ENCODE measurements at regions not wholly inside any gene's neighbourhood (a gene's known extent, or its start where the extent isn't known, plus 50 kb on each side); places are given as distances from the start of the nearest gene placed in this dataset.

DNA sequence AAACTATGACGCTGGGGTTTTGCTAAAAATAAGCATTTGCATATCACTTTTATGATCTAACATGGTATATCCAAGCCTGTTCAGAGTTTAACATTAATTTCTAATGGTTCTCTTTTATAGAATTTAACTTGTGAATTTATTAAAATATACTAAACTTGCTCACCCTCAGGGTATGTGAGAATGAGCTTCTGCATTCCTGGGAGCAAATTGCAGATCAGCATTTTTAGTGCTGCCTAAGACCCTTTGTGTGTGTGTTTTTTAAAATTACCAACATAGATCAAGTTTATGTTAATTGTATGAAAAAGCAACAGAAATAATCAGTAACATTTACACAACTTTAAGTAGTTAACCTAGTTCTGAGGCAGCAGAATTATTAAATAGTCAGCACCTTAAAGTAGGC lies 218.0 kb upstream of the AGA start:
- TF ChIP-seq, protein P1, sequence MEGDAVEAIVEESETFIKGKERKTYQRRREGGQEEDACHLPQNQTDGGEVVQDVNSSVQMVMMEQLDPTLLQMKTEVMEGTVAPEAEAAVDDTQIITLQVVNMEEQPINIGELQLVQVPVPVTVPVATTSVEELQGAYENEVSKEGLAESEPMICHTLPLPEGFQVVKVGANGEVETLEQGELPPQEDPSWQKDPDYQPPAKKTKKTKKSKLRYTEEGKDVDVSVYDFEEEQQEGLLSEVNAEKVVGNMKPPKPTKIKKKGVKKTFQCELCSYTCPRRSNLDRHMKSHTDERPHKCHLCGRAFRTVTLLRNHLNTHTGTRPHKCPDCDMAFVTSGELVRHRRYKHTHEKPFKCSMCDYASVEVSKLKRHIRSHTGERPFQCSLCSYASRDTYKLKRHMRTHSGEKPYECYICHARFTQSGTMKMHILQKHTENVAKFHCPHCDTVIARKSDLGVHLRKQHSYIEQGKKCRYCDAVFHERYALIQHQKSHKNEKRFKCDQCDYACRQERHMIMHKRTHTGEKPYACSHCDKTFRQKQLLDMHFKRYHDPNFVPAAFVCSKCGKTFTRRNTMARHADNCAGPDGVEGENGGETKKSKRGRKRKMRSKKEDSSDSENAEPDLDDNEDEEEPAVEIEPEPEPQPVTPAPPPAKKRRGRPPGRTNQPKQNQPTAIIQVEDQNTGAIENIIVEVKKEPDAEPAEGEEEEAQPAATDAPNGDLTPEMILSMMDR (IDR thresholded peaks at IDR 0.05), result no peak
- no peaks in the 10 kb centered on the region for H3K9me3 ChIP-seq
- H3K4me3 ChIP-seq (ENCODE audit: low read depth in 1 of 2, low read length in 1 of 2), result no peak overlapping the region
- no peak overlapping the region for H3K27ac ChIP-seq
- no peaks in the 10 kb centered on the region for H3K4me1 ChIP-seq (ENCODE audit: control insufficient read depth in 1 of 2, insufficient read depth in 1 of 2, low read depth in 1 of 2, low read length in 1 of 2)
- H3K36me3 ChIP-seq, result no peaks in the 10 kb centered on the region
- no peaks in the 10 kb centered on the region for H3K27me3 ChIP-seq

DNA sequence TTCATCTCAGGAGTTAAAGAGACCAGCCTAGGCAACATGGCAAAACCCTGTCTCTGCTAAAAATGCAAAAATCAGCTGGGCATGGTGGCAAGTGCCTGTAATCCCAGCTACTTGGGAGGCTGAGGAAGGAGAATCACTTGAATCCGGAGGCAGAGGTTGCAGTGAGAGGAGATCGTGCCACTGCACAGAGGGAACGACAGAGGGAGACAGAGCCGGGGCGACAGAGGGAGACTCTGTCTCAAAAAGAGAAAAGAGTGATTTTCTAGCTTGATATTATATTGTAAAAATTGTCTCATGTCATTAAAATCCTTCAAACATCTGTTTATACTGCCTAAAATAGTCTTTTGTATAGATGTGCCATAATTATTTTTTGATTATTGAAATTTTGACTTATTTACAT lies 225.4 kb upstream of the AGA start:
- no peaks in the 10 kb centered on the region for H3K27me3 ChIP-seq
- no peaks in the 10 kb centered on the region for H3K4me1 ChIP-seq (ENCODE audit: control insufficient read depth in 1 of 2, insufficient read depth in 1 of 2, low read depth in 1 of 2, low read length in 1 of 2)
- TF ChIP-seq, protein P1 (IDR thresholded peaks at IDR 0.05), result no peak
- no peaks in the 10 kb centered on the region for H3K36me3 ChIP-seq
- no peaks in the 10 kb centered on the region for H3K9me3 ChIP-seq
- no peak overlapping the region for H3K27ac ChIP-seq
- no peak overlapping the region for H3K4me3 ChIP-seq (ENCODE audit: low read depth in 1 of 2, low read length in 1 of 2)

DNA sequence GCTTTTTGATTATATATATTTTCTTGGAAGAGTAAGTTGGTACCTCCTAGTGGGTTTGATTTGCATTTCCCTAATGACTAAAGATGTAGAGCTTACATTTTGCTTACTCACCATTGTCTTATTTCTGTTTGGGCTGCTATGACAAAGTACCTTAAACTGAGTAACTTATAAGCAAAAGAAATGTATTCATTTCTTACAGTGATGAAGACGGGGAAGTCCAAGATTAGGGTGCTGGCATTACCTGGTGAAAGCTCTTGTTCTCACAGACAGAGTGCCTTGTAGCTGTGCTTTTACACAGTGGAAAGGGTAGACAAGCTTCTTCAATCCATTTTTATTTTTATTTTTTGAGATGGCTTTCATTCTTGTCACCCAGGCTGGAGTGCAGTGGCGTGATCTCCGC lies 229.2 kb upstream of the AGA start:
- TF ChIP-seq, protein P1 (IDR thresholded peaks at IDR 0.05), result no peak
- no peak overlapping the region for H3K4me3 ChIP-seq (ENCODE audit: low read depth in 1 of 2, low read length in 1 of 2)

DNA sequence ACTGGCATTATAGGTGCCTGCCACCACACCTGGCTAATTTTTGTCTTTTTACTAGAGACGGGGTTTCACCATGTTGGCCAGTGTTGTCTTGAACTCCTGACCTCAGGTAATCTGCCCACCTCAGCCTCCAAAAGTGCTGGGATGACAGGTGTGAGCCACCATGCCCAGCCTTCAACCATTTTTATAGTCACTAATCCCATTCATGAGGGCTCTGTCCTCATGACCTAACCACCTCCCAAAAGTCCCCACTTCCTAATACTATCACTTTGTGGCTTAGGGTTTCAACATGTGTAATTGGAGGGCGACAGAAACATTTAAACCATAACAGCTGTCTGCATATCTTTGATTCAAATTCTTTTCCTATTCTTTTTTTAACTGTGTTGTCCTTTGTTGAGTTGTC lies 229.6 kb upstream of the AGA start:
- no peak overlapping the region for H3K4me3 ChIP-seq (ENCODE audit: low read depth in 1 of 2, low read length in 1 of 2)
- no peaks in the 10 kb centered on the region for H3K27me3 ChIP-seq
- no peaks in the 10 kb centered on the region for H3K9me3 ChIP-seq
- H3K36me3 ChIP-seq, result no peaks in the 10 kb centered on the region
- H3K27ac ChIP-seq, result no peak overlapping the region
- H3K4me1 ChIP-seq (ENCODE audit: control insufficient read depth in 1 of 2, insufficient read depth in 1 of 2, low read depth in 1 of 2, low read length in 1 of 2), result no peaks in the 10 kb centered on the region
- TF ChIP-seq, protein P1 (IDR thresholded peaks at IDR 0.05), result no peak

More for the DNA sequence above, 229.2 kb upstream of the AGA start:
- H3K27ac ChIP-seq, result no peak overlapping the region
- no peaks in the 10 kb centered on the region for H3K27me3 ChIP-seq
- H3K36me3 ChIP-seq, result no peaks in the 10 kb centered on the region
- no peaks in the 10 kb centered on the region for H3K9me3 ChIP-seq
- no peaks in the 10 kb centered on the region for H3K4me1 ChIP-seq (ENCODE audit: control insufficient read depth in 1 of 2, insufficient read depth in 1 of 2, low read depth in 1 of 2, low read length in 1 of 2)

DNA sequence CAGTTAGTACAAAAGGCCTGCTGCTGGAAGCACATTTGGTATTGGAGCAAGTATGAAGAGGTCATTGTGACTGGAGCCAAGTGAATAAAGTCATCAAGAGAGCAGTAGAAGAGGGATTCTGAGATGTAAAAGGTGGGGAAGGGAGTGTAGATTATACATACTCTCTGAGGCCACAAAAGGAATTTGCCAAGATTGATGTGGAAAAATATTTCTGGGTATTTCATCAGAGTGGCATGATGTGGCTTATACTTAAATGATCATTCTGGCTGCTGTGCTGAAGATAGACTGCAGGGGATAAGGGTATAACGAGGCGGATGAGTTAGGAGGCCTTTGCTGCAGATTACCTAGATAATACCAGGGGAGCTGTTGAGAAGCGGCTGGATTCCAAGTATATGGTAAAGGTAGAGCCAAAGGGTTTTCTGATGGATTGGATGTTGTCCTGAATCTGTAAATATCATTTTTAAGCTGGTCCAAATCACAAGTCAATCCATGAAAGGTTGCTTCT lies 231.8 kb upstream of the AGA start:
- TF ChIP-seq, protein P1 (IDR thresholded peaks at IDR 0.05), result no peak
- no peaks in the 10 kb centered on the region for H3K9me3 ChIP-seq

DNA sequence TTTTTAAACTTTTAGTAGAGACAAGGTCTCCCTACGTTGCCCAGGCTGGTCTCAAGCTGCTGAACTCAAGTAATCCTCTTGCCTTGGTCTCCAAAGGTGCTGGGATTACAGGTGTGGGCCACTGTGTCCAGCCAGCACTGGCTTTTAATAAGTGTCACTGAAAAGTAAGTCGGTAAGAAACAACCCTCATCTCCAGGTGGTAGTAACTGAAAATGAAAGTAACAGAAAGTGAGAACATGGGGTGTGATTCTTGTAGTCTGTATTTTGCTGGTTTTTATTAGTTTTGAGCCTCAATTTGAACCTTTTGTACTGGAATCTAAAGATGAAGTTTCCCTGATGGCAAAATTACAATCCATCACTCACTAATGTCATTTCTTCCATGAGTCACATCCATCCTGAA lies 238.1 kb upstream of the AGA start:
- no peaks in the 10 kb centered on the region for H3K4me1 ChIP-seq (ENCODE audit: control insufficient read depth in 1 of 2, insufficient read depth in 1 of 2, low read depth in 1 of 2, low read length in 1 of 2)
- TF ChIP-seq, protein P1 (IDR thresholded peaks at IDR 0.05), result no peak

More for the DNA sequence above, 231.8 kb upstream of the AGA start:
- H3K4me1 ChIP-seq (ENCODE audit: control insufficient read depth in 1 of 2, insufficient read depth in 1 of 2, low read depth in 1 of 2, low read length in 1 of 2), result no peaks in the 10 kb centered on the region
- no peaks in the 10 kb centered on the region for H3K27me3 ChIP-seq
- H3K27ac ChIP-seq, result no peak overlapping the region
- no peak overlapping the region for H3K4me3 ChIP-seq (ENCODE audit: low read depth in 1 of 2, low read length in 1 of 2)
- no peaks in the 10 kb centered on the region for H3K36me3 ChIP-seq

More for the DNA sequence above, 238.1 kb upstream of the AGA start:
- H3K27ac ChIP-seq, result no peak overlapping the region
- H3K27me3 ChIP-seq, result no peaks in the 10 kb centered on the region
- H3K36me3 ChIP-seq, result no peaks in the 10 kb centered on the region
- no peak overlapping the region for H3K4me3 ChIP-seq (ENCODE audit: low read depth in 1 of 2, low read length in 1 of 2)
- no peaks in the 10 kb centered on the region for H3K9me3 ChIP-seq
